CD4-positive, alpha-beta T cell treated with Interleukin-12 subunit alpha and Interleukin-12 subunit beta, for 1 hour (primary cell): ENCODE measurements at regions not wholly inside any gene's neighbourhood (a gene's known extent, or its start where the extent isn't known, plus 50 kb on each side); places are given as distances from the start of the nearest gene placed in this dataset.

Source experiments
- DNase-seq: peaks from one replicate; pipeline ENCODE4 v3.0.0-alpha.2; 2020

DNA sequence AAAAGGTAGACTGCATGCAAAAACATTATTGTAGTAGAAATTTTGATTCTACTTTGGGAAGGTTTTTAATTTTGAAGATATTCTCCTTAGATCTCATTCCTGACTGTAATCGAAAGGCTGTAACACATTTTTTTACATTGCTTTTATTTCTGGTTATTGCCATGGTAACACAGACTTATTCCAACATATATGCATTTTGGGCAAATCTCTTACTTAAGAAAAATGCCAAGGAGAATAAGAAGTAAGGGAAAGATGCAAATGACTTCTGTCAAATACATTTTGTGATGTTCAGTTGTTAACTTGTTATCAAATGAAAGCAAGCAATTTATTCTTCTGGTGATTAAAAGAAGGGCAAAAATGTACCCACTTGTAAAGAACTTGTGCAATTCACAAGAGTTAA, 267.5 kb downstream of the AASDHPPT start:
- no peak for DNase-seq

DNA sequence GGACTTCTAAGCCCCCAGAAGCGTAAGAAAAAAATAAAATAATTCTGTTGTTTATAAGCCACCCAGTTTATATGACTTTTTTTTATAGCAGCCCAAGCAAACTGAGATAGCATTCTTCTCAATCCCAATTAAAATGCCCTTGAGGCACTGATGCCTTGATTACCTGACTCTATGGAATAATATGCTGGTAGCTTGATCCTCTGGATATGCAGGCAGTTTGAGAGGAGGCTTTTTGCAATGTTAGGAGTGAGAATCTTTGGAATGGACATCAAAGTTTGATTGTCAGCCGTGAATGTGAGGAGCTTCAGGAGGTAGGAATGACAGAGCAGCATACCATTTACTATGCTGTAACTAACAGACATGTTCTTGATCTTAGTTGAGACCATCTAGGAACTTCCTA, 275.6 kb downstream of the AASDHPPT start:
- no peak for DNase-seq

DNA sequence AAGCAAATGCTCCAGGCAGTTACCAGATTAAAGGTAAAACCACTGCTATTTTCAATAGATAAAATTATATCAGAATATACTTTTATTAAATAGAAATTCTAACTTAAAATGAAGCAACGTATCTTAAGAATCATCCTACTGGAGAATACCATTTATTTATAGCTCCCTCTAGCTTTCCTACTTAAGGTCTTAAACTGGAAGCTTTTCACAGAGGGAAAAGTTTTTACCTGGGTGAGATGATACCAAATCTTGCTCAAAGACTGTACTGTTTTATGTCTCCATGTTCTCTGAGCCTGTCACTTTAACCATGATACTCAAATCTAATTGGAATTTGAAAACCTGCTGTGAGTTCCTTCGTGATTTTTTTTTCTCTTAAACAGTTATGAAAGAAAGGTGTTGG, 291.8 kb downstream of the AASDHPPT start:
- DNase-seq, result no peak

DNA sequence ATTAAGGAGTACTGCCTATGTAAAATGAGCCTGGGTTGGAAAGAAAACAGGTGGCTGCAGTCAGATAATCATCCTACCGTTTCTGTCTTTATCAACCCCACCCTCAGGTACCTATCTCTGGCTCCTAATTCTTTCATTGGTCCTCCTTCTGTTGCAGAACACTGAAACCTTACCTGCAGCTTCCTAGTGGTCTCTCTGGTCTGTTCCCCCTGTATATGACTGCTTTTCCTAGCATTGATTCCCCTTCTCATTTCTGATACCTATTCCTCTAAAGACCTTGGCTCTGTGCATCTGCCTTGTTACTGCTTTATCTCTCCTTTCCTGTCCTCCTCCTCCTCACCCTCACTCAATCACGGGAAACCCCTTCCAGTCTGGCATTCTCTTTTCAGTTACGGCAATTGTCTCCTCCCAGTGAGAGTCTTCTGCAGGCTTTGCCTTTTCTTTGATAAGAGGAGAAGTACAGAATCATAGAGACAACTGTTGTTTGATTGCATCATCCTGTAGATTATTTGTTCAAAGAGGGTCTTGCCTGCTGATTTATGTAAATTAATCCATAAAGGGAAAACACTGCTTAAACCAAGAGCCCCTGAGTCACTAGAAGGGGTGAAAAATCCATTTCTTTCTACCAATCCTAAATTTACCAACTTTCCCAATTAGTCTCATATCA, 301.2 kb downstream of the AASDHPPT start:
- DNase-seq, result no peak

DNA sequence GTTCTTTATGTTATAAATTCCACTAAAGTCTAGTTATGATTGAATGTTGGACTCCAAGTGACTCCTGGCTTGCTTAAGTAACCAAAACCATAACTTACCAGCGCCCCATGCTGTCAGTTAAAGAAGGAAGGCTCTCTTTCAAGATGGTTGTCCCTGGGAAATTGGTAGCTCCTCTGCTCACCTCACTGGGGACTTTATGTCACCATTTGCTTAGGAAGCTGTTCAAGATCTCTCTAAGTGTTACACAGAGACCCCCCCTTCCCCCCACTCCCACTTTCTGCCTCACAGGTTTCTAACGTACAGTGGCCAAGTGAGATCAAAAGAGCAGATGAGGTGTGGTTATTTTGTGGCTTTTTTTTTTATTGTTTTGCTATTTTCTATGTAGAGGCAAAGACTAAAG, 301.8 kb downstream of the AASDHPPT start:
- no peak for DNase-seq

- DNase-seq, result no peak
These were observed 302.2 kb downstream of the AASDHPPT start for GRCh38 chr11:106379712-106380111.

GRCh38 chr11:106381895-106382294, 304.4 kb downstream of the AASDHPPT start:
- no peak for DNase-seq

- DNase-seq, result no peak
These were observed 307.0 kb downstream of the AASDHPPT start for GRCh38 chr11:106384429-106384828.

DNA sequence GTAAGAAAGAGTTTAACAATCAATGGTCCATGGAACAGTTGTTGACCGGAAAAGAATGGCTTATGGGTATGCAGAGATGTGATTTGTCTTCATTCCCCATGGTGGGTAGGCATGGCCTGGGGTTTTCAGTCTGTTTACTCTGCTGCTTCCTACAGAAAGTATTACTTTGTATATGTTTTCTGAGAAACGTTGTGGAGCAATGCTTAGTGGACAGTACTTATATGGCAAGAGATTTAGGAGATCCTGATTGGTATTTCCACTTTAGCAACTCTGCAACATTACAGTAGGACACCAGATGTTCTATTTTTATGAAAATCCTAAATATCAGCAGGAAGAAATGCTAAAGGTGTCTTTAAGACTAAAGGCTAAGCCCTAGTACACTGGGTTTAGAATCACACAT, 309.1 kb downstream of the AASDHPPT start:
- no peak for DNase-seq

- no peak for DNase-seq
These were observed 311.6 kb downstream of the AASDHPPT start for GRCh38 chr11:106389101-106389500.

DNA sequence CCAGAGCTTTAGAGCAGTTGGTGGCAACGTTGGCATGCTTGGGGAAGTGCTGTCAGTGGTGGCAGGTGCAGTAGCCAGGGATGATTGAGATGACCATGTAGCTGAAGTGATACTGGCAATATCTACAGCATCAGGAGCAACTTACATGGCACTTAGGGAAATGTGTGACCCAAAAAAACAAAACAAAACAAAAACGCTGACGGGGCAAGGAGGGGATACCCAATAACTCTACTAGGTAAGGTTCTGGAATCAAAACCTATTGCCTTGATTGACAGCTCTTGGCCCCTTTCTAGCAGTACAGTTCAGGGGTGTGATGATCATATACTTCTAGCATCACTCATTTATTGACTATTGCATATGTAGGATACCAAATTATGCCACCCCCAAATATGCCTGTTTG, 312.6 kb downstream of the AASDHPPT start:
- no peak for DNase-seq

GRCh38 chr11:106391771-106392420, 314.4 kb downstream of the AASDHPPT start:
- DNase-seq, result no peak

- DNase-seq, result no peak
These were observed 318.4 kb downstream of the AASDHPPT start for GRCh38 chr11:106395716-106396349.

DNA sequence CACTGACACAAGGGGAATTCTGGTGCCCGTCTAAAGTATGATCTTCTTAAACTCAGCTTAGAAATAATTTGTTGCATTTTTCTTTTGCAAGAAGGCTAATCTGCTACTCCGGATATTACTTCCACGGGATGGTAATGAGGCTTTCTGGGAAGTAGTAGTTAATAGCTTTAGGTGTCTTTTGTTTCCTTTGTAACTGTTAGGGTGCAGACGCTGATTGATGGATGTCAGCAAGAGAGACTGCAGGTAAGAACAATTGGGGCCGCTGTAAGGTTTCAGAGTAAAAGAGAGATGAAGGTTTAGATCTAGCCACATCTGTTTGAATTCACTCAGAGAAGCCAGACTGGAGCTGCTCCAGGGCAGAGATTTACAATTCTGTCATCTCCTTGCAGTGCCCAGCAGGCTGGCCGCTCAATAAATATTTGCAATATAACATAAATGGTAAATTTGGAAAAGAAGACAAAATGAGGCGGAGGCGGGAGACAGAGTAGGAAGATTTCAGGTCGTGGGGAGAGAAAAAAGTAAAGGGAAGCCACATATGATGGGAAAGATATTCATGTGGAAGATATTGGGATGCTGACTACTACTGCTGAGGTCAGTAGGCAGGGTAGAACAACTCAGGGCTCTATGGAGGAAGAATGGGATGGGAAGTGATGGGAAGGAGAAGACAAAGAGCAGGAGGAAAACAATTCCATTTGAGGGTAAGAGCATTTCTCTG, 320.5 kb downstream of the AASDHPPT start:
- no peak for DNase-seq

DNA sequence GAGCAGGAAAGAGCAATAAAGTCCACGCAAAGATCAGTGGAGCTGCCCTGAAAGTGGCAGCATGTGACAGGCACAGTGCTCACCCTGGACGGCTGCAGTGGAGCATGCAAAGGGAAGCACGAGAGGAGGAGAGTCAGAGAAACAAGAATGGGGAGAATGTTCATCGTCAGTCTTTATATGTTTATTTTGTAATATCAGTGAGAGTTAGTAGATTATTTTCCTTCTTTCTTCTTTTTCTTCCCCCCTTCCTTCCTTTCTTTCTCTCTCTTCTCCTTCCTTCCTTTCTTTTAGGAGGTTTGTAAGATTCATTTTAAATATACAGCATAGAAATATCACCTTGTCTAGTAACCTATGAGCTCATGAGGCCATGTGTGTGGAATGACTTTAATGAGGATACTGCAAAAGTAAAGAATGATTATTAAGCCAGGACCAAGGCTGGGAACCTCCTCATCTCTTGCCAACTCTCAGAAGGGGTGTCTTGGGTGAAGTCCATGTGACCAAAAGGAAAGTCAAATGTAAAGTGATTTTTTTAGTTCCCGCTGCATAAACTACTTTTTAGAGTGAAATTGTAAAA, 321.1 kb downstream of the AASDHPPT start:
- no peak for DNase-seq

GRCh38 chr11:106399076-106399511, 321.6 kb downstream of the AASDHPPT start:
- no peak for DNase-seq

DNA sequence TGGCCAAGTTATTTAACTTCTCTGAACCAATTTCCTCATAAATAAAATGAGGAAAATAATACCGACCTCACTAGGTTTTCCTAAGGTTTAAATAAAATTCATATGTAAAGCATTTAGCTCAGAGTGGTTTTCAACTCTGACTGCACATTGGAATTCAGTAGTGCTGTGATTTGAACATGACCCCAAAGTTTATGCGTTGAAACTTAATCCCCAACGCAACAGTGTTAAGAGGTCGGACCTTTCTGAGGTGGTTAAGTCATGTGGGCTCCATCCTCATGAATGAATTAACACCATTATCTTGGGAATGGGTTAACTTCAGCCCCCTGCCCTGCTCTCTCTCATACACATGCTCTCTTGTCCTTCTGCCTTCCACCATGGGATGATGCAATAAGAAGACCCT, 322.2 kb downstream of the AASDHPPT start:
- DNase-seq, result no peak

GRCh38 chr11:106400949-106401570, 323.6 kb downstream of the AASDHPPT start:
- DNase-seq, result no peak

- no peak for DNase-seq
These were observed 326.3 kb downstream of the AASDHPPT start for GRCh38 chr11:106403751-106404150.

- no peak for DNase-seq
These were observed 331.8 kb downstream of the AASDHPPT start for GRCh38 chr11:106409222-106409621.

DNA sequence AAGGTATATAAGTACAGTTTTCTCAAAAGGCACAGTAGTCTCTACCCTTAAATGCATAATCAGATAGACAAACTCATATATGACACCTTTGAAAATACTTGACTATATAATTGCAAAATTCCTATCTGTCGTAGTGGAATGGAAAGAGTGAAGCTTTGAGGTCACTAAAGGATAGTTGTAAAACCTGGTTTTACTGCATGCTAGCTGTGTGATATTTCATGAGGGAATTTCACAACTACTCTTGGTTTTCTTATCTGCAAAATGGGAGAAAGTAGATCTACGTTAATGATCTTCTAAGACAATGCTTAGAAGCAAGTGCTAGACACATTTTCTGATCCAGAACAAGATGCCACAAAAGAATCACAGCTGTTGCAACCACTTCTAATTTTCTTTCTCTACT, 332.2 kb downstream of the AASDHPPT start:
- DNase-seq, result no peak

DNA sequence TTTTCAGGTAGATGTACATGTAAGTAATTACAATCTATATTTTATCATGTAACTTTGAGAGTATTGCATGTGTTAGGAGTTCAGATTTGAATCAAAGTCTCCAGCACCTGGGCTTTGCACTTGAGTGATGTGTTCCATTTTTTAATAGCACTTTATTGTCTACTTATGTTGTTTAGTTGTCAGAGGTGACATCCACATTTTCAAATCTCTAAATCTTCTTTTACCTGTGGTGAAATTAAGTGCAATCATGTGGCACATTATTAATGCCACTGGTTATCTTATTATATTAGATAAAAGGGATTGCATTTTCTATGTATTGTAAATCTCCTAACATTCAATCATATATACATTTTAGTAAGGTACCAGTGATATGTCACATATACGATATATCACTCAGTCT, 333.4 kb downstream of the AASDHPPT start:
- DNase-seq, result no peak

- DNase-seq, result no peak
These were observed 335.8 kb downstream of the AASDHPPT start for GRCh38 chr11:106413222-106413621.
